ENCODE measurements at regions not wholly inside any gene's neighbourhood (a gene's known extent, or its start where the extent isn't known, plus 50 kb on each side); places are given as distances from the start of the nearest gene placed in this dataset.

GRCh38 chr1:234988155-234988517 lies 140.5 kb downstream of the TOMM20 start:
- TF ChIP-seq, protein P1, sequence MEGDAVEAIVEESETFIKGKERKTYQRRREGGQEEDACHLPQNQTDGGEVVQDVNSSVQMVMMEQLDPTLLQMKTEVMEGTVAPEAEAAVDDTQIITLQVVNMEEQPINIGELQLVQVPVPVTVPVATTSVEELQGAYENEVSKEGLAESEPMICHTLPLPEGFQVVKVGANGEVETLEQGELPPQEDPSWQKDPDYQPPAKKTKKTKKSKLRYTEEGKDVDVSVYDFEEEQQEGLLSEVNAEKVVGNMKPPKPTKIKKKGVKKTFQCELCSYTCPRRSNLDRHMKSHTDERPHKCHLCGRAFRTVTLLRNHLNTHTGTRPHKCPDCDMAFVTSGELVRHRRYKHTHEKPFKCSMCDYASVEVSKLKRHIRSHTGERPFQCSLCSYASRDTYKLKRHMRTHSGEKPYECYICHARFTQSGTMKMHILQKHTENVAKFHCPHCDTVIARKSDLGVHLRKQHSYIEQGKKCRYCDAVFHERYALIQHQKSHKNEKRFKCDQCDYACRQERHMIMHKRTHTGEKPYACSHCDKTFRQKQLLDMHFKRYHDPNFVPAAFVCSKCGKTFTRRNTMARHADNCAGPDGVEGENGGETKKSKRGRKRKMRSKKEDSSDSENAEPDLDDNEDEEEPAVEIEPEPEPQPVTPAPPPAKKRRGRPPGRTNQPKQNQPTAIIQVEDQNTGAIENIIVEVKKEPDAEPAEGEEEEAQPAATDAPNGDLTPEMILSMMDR (IDR thresholded peaks at IDR 0.05), result no peak
- TF ChIP-seq YY1 (IDR thresholded peaks at IDR 0.05; ENCODE audit: low read depth), result no peak
- TF ChIP-seq RFX5 (IDR thresholded peaks at IDR 0.05; ENCODE audit: low read length), result no peak
- TF ChIP-seq RCOR1 (IDR thresholded peaks at IDR 0.05; ENCODE audit: low read length), result no peak
- TF ChIP-seq ELF1 (IDR thresholded peaks at IDR 0.05), result no peak
- TF ChIP-seq TCF12 (IDR thresholded peaks at IDR 0.05), result no peak
- TF ChIP-seq TAF1 (IDR thresholded peaks at IDR 0.05; ENCODE audit: borderline replicate concordance, low read depth, low read length), result no peak
- TF ChIP-seq, protein P2, sequence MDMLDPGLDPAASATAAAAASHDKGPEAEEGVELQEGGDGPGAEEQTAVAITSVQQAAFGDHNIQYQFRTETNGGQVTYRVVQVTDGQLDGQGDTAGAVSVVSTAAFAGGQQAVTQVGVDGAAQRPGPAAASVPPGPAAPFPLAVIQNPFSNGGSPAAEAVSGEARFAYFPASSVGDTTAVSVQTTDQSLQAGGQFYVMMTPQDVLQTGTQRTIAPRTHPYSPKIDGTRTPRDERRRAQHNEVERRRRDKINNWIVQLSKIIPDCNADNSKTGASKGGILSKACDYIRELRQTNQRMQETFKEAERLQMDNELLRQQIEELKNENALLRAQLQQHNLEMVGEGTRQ (IDR thresholded peaks at IDR 0.05; ENCODE audit: borderline replicate concordance, low read depth, low read length), result no peak
- TF ChIP-seq RAD21 (IDR thresholded peaks at IDR 0.05; ENCODE audit: low read length), result no peak
- no peak for TF ChIP-seq REST (IDR thresholded peaks at IDR 0.05; ENCODE audit: low read depth, low read length)
- TF ChIP-seq SIN3A (IDR thresholded peaks at IDR 0.05; ENCODE audit: borderline replicate concordance, low read depth, low read length), result no peak
- TF ChIP-seq NRF1 (IDR thresholded peaks at IDR 0.05; ENCODE audit: low read depth, low read length), result no peak
- TF ChIP-seq MEF2A (IDR thresholded peaks at IDR 0.05; ENCODE audit: borderline replicate concordance, low read depth), result no peak
- no peak for TF ChIP-seq PBX3 (IDR thresholded peaks at IDR 0.05)
- TF ChIP-seq, protein P3, sequence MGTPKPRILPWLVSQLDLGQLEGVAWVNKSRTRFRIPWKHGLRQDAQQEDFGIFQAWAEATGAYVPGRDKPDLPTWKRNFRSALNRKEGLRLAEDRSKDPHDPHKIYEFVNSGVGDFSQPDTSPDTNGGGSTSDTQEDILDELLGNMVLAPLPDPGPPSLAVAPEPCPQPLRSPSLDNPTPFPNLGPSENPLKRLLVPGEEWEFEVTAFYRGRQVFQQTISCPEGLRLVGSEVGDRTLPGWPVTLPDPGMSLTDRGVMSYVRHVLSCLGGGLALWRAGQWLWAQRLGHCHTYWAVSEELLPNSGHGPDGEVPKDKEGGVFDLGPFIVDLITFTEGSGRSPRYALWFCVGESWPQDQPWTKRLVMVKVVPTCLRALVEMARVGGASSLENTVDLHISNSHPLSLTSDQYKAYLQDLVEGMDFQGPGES (IDR thresholded peaks at IDR 0.05; ENCODE audit: low read depth, low read length), result no peak
- no peak for TF ChIP-seq FOXJ3 (CRISPR knock-in tag; IDR thresholded peaks at IDR 0.05)
- TF ChIP-seq, protein P4, sequence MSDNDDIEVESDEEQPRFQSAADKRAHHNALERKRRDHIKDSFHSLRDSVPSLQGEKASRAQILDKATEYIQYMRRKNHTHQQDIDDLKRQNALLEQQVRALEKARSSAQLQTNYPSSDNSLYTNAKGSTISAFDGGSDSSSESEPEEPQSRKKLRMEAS (IDR thresholded peaks at IDR 0.05; ENCODE audit: low read depth), result no peak
- TF ChIP-seq FOSL2 (IDR thresholded peaks at IDR 0.05; ENCODE audit: borderline replicate concordance, low read depth), result no peak
- Histone ChIP-seq H3K4me1 (ENCODE audit: control insufficient read depth in 1 of 2, insufficient read depth in 2 of 2, low read depth in 1 of 2, low read length in 1 of 2) (peaks cover 8 to 28% of the 10 kb centered on the region in 2 experiments; a peak in 3 of 4 replicates), H3K27me3 (ENCODE audit: insufficient read depth) (no peaks in the 10 kb centered on the region), H3K9me3 (no peaks in the 10 kb centered on the region), H3K4me2 (peak overlapping the region; percentile 65), H3K9ac (peak overlapping the region; percentile 70), H3K36me3 (replicated peaks in 1 of 2; ENCODE audit: control insufficient read depth in 1 of 2, insufficient read depth in 2 of 2, low read length in 1 of 2) (no peaks in the 10 kb centered on the region), H3K4me3 (ENCODE audit: low read depth in 2 of 2, low read length in 1 of 2) (no peak overlapping the region), H4K20me1 (ENCODE audit: insufficient read depth) (no peaks in the 10 kb centered on the region), H3F3A (replicated peaks; ENCODE audit: insufficient read depth) (peaks cover 45% of the 10 kb centered on the region), H2AFZ (ENCODE audit: low read depth) (peak overlapping the region; percentile 66; the same call in 1 of the 2 replicates), H3K27ac (ENCODE audit: low read depth in 2 of 2, low read length in 1 of 2) (peak overlapping the region; percentile 80 to 98; a peak in 3 of 4 replicates), H3K79me2 (ENCODE audit: insufficient read depth) (no peaks in the 10 kb centered on the region), H3K9me2 (no peaks in the 10 kb centered on the region)
- no peak for DNase-seq
- ChIA-PET POLR2A (no interaction called here), CTCF (interaction anchor here (0.9 kb wide), 1 partner anchor 10 kb away, joined by 3 read pairs; no protein-coding TSS in a partner anchor)
- WGBS (ENCODE audit: low lambda C conversion rate), result 89% methylated on average over 2 of the region's 2 CpGs

Measured in SK-N-SH (cell line).